GM08714 (cell line): ENCODE measurements at regions not wholly inside any gene's neighbourhood (a gene's known extent, or its start where the extent isn't known, plus 50 kb on each side); places are given as distances from the start of the nearest gene placed in this dataset.

Experiments used
- H3K4me3 ChIP-seq: fragments of 200-500 bp; sonication (Bioruptor generic); 2 replicates; pipeline ENCODE4 v1.5.1; 2014; ENCODE audit warnings: mild to moderate bottlenecking, low read length, inconsistent platforms
- ZNF274 ChIP-seq: IDR thresholded peaks from 2 replicates; pipeline ENCODE4 v1.6.1; 2012; ENCODE audit warnings: mild to moderate bottlenecking, low read depth, low read length

DNA sequence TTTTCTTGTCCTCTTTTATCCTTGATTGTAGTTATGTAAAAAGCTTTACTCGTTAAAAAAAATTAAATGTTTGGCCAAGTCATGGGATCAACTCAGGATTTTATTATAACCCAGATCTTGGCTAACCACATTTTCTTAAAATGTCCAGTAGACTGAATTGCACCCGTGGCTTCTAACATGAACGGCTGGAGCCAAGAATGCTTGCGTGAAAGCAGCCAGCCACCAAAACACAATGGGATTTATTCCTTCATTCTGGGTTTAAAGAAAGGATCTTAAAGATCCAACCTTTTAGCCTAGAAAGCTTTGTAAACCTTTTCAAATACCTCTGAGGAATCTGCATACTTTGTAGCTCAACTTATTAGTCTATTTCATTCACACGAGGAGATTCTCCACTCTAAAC lies 404.4 kb downstream of the USP25 start:
- no peak for TF ChIP-seq ZNF274

DNA sequence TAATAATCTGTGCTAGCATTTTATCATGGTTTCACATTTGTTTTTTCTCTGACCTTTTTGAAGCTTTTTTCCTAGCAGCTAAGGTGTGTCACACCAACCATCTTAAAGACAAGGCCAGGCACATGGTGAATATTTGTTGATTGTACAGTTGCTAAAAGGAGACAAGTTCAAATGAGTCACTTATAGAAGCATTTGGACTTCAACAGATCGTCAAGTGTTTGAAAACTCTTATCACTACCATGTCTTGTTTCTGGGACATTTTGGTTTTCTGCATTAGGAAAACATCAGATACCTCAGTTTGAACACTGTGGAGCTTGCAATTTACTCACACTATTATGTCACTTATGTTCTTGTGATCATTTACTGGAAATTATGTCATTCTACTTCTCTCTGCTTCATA lies 407.3 kb downstream of the USP25 start:
- no peak for TF ChIP-seq ZNF274
- H3K4me3 ChIP-seq: no peak overlapping the region

More for the DNA sequence above, 404.4 kb downstream of the USP25 start:
- H3K4me3 ChIP-seq: no peak overlapping the region

DNA sequence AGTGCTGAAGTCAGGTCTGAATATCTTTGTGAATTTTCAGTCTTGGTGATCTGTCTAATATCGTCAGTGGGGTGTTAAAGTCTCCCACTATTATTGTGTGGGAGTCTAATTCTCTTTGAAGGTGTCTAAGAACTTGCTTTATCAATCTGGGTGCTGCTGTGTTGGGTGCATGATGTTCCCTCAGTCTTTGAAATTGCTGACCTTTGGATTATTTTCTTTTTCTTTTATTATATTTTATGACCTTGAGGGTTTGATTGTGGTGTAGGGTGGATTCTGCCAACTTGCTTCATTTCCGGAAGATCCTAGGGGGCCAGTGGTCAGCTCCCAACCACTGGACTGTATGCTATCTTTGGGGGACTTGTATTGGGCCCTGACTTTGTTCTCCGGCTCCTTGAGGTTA lies 415.3 kb downstream of the USP25 start:
- no peak for TF ChIP-seq ZNF274
- H3K4me3 ChIP-seq: no peak overlapping the region

DNA sequence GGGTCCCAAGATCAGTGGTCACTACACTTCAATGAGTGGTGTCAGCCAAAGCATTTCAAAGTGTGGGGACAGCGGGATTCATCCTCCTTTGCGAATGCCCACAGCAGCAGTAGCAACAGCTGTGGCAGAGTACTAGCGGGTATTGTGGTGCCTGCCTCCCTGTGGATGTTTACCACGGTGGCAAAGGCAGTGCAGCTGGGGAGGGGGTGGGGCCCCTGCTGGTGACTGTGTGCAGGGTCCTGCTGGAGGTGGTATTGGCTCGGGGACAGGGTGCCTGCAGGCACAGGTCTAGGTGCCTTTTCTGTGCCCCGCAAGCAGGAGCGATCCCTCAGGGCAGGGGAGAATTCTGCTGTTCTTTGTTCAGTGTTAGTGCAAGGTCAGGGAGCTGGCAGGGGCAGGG lies 415.7 kb downstream of the USP25 start:
- TF ChIP-seq ZNF274: no peak
- H3K4me3 ChIP-seq: no peak overlapping the region

DNA sequence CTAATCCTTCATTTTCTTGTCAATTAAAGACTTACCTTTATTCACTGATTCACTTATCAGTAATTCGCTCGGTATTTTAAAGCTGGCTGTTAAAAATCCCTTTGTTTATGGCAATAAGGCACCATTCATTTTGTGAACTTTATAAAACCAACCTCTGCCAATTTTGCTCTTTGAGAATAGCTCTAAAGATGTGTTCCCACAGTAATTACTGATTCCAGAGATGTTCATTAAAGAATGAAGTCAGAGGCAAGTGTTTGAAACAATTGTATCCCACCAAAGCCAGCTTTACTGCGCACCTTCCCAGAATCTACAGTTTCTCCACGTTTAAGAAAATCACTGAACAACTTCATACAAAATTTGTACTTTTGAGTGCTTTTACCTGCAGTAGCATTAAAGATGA lies 424.5 kb downstream of the USP25 start:
- no peak overlapping the region for H3K4me3 ChIP-seq
- TF ChIP-seq ZNF274: no peak

DNA sequence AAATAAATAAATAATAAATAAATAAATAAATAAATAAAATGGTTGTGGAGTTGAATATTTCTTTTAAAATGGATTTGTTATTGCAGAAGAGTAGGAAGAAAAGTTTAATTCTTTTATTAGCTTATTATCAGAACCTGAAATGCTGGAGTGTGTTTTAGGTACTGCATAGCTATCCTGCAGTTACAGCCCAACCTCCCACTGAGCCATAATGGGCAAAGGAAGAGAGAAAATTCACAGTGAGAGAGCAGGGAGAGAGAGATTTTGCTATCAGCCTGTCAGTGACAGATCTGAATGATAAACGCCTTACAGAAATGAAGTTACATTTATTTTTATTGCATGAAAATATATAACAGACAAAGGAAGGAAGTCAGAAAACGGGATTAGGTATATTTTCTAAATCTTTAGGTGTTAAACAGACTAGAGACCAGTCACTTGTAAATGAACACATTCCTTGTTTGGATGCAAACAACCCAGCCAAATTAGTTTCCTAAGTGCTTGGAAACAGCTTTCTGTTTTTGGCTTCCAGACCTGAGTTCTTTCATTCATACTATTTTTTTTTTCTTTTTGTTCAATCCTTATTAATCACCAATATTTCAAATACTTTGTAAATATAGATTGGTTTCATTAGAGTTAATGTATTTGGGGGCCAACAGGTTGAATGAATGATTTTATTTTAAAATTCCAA lies 425.3 kb downstream of the USP25 start:
- TF ChIP-seq ZNF274: no peak
- H3K4me3 ChIP-seq: no peak overlapping the region

DNA sequence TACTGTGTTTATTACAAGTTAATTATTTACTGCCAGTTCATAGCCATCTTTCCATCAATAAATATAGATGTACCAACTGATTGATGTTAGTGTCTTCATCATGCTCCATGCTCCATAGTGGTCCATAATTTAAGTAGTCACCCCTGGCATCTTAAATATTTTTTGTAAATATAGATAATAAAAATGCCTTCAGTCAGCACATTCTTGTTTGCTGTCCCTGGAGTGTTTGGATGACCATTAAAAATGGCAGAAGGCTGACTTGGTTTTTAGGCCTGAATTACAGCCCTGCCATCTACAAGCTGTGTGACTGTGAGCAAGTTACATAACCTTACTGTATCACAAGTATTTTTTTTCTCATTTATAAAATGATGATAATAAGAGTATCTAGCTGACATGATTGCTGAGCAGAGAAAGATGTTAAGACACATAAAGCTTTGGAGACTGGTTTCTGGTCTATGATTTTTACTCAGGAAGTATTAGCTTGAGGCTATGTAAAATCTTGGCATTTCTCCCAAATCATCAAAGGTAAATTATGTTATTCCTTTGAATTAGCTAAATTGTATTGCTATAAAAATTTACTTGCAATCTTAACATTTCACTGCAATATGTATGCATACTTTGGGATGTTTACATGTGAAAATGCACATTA lies 427.2 kb downstream of the USP25 start:
- no peak overlapping the region for H3K4me3 ChIP-seq
- TF ChIP-seq ZNF274: no peak

DNA sequence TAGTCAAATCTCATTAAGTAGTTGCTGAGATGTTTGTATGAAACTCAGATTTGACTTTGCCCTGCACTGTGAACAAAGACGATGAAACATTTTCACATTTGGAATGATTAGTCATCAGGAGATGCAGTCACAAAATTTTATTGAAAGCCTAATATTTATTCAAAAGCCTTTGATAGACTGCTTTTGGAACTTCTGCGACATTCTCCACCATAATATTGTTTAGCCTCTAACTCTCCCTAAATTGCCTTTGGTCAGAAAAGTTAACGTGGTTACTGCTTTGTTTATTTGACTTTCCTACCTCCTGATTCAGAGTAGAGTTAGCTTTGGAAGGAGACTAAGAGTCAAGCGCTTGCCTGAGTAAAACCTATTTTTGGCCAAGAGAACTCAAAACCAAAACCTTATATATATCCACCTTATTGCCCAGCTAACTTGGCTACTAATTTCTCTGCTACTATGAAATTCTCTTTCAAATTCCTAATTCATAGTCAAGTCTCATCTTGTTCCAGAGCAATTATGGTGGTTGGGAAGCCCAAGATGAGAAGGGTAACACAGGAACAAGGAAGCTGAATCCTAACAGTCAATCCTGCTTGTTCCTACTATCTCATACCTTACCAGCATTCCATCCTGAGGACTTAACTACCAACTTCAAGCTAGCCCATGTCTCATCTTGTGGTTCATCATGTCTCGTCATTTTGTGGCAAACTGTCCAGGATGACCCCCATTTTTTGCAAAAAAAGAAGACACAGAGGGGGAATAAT lies 429.6 kb downstream of the USP25 start:
- H3K4me3 ChIP-seq: no peak overlapping the region
- no peak for TF ChIP-seq ZNF274

DNA sequence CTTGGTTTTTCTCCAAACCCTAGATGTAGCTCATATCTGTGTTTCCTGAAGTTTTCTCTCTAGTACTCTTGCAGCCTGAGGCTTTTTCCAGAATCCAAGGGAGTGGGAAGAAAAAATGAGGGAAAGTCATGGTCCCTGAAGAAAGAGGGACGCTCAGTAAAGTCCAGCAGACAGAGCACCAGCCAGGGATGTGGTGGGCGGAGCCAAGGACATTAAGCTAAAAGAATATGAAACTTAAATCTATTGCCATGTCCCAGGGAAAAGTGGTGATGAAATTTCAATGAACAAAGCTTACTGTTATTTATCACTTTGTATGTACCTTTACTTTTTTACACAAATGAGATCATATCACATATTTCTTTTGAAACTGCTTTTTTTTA lies 430.2 kb downstream of the USP25 start:
- no peak overlapping the region for H3K4me3 ChIP-seq
- TF ChIP-seq ZNF274: no peak

DNA sequence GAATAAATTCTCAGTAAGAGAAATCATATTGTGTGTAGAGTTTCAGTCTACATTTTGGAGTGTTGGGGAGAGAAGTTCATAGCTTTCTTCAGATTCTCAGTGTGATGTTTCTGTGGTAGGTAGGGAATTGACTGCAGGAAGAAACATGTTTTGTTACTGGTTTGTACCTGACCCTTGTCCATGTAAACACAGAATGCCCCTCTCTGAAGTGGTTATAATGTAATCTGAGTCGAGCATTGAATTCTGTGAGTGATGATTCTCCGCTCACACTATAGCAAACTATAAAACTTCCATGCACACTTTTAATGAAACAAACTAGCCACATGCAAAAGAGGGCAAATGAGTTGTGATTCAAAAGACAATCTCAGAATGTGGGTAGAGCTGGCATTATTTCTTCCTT lies 433.2 kb downstream of the USP25 start:
- TF ChIP-seq ZNF274: no peak
- H3K4me3 ChIP-seq: no peak overlapping the region

DNA sequence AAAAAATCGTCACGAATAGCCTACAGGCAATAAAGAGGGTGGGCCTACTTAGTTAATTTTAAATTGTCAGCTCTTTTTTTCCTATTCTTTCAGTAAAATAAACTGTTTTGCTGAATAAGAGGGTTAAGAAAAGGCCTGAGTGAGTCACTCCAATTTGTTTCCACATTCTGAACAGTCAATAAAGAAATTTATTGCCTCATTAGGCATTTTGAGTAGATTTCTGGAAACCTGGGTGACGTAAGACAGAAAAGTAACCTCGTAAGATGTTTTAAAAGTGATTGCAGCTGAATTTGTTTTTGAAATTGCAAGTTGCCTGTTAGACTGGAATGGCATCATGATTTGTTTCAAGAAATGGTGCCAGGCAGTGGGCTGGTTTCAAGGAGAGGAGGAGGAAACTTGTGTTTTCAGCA lies 439.3 kb downstream of the USP25 start:
- TF ChIP-seq ZNF274: no peak
- H3K4me3 ChIP-seq: no peak overlapping the region

DNA sequence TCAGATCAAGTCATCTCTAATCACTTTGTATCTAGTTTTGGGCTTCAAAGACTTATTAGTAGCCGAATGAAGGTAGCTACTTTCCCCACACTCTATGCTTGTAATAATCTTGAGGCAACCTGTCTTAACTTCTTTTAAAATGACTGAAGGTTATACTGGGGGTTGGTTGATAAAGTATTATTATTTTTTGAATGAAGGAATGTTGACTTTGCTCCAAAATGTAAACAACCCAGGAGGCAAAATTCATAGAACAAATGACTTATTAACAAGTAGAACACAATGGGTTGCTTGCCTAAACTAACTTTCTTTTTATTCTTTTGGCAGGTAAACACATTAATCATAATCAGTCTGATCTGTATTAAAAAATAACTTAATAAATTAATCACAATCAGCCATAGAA lies 440.0 kb downstream of the USP25 start:
- TF ChIP-seq ZNF274: no peak
- no peak overlapping the region for H3K4me3 ChIP-seq

DNA sequence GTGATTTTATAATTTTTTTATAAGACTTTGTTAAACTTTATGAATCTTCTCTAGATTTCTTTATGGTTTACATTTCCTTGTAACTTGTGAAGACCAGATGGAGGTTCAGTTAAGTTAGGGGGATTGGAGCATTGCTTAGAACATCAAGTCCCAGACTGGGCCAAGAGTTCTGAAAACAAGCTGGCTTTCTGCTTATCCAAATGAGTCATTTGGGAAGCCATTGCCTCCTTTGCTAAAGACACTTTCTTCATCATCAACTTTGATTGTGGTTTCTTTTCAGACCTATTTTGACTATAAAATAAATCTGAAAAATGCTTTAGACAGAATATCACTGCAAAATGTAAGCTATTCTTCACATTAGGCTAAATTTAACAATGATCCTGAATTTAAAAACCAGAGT lies 446.8 kb downstream of the USP25 start:
- no peak overlapping the region for H3K4me3 ChIP-seq
- TF ChIP-seq ZNF274: no peak

DNA sequence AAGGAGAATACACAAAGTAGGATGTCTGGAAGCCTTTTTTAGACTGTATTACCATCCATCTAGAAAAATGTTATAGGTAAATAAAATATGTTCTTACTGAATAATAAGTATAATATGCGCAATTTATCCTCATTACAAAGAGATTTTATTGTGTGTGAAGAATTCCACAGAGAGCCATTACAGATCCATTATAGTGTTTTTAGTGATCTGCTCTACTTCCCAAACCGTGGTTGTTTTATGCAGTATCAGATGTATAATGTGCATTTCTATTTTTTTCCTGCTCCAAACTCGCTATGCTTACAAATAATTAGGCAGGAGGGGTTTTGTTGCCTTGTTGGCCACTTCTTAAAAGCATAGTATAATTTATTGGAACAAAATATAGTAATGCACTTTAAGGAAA lies 447.8 kb downstream of the USP25 start:
- TF ChIP-seq ZNF274: no peak
- no peak overlapping the region for H3K4me3 ChIP-seq

DNA sequence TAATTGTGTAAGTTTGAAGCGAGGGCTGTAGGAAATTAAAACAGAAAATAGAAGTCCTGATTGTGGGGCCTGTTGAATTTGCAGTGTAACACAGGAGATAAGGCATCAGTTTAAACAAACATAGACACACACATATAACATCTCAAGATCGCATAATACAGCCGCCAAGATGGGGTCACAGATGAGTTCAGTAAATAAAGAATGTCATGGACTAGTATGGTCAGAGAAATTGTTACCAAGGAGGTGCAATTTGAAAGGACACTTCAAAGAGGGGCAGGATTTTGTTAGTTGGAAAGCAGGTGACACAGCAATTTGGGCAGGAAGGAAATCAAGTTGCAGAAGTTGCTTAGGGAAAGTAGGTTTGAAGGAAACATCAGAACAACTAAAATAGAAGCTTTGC lies 450.0 kb downstream of the USP25 start:
- no peak overlapping the region for H3K4me3 ChIP-seq
- TF ChIP-seq ZNF274: no peak
